SK-N-SH (cell line): ENCODE measurements at regions not wholly inside any gene's neighbourhood (a gene's known extent, or its start where the extent isn't known, plus 50 kb on each side); places are given as distances from the start of the nearest gene placed in this dataset.

Experiments
- CTCF ChIA-PET: fragments of 300-600, 350-600 bp; formaldehyde crosslinking; extraction: SDS; loops from one replicate; lab custom pipeline; 2021; lab: Yijun Ruan, JAX
- POLR2A ChIA-PET: fragments of 350-600 bp; sonication (Branson Sonifier 250); formaldehyde crosslinking; extraction: SDS; loops from one replicate; lab custom pipeline; 2020; ENCODE audit warnings: antibody characterized with exemption, inconsistent platforms; lab: Yijun Ruan, JAX
- DNase-seq: peaks from one replicate; pipeline ENCODE4 v3.0.0; 2012
- H2AFZ ChIP-seq: fragments of 200-600 bp; sonication (generic); 2 replicates; pipeline ENCODE4 v1.8.1; 2016; ENCODE audit warnings: antibody characterized with exemption, mild to moderate bottlenecking, low read depth
- H3F3A ChIP-seq: fragments of 200-600 bp; sonication (generic); replicated peaks from 2 replicates; pipeline ENCODE3; 2016; ENCODE audit warnings: antibody characterized with exemption, mild to moderate bottlenecking; ENCODE audit not compliant: insufficient read depth
- H3K27ac ChIP-seq, 2 experiments: fragments of 200-500 bp in 1 of 2; fragments of 200-600 bp in 1 of 2; sonication (Bioruptor generic) in 1 of 2; sonication (generic), shearing (Covaris generic) in 1 of 2; 2 replicates each; pipeline versions ENCODE4 v1.5.1 to v1.6.1; 2014 to 2016; ENCODE audit warnings: low read depth in 2 of 2, inconsistent platforms in 1 of 2, low read length in 1 of 2, mild to moderate bottlenecking in 1 of 2, mixed read lengths in 1 of 2
- H3K27me3 ChIP-seq: fragments of 200-600 bp; sonication (generic), shearing (Covaris generic); 2 replicates; pipeline ENCODE4 v1.6.1; 2016; ENCODE audit warnings: mixed run types; ENCODE audit not compliant: insufficient read depth
- H3K36me3 ChIP-seq, 2 experiments: fragments of 200-500 bp in 1 of 2; fragments of 200-600 bp in 1 of 2; sonication (Bioruptor generic) in 1 of 2; sonication (generic) in 1 of 2; replicated peaks in 1 of 2; 2 replicates each; pipeline versions ENCODE3 to v1.5.1; 2014 to 2016; ENCODE audit warnings: low read length in 1 of 2, mild to moderate bottlenecking in 1 of 2; ENCODE audit not compliant: insufficient read depth in 2 of 2, control insufficient read depth in 1 of 2
- H3K4me1 ChIP-seq, 2 experiments: fragments of 200-500 bp in 1 of 2; fragments of 200-600 bp in 1 of 2; sonication (Bioruptor generic) in 1 of 2; sonication (generic), shearing (Covaris generic) in 1 of 2; 2 replicates each; pipeline versions ENCODE4 v1.5.1 to v1.6.1; 2014 to 2016; ENCODE audit warnings: low read depth in 1 of 2, low read length in 1 of 2, mixed run types in 1 of 2; ENCODE audit not compliant: insufficient read depth in 2 of 2, control insufficient read depth in 1 of 2
- H3K4me2 ChIP-seq: fragments of 200-600 bp; sonication (generic), shearing (Covaris generic); 2 replicates; pipeline ENCODE4 v1.6.1; 2017; ENCODE audit warnings: mixed run types
- H3K4me3 ChIP-seq, 2 experiments: fragments of 200-500 bp in 1 of 2; fragments of 200-600 bp in 1 of 2; sonication (Bioruptor generic) in 1 of 2; sonication (generic), shearing (Covaris generic) in 1 of 2; 2 replicates each; pipeline versions ENCODE4 v1.5.1 to v1.8.1; 2014 to 2016; ENCODE audit warnings: low read depth in 2 of 2, inconsistent platforms in 1 of 2, low read length in 1 of 2, mild to moderate bottlenecking in 1 of 2, mixed read lengths in 1 of 2, moderate library complexity in 1 of 2
- H3K79me2 ChIP-seq: fragments of 200-600 bp; sonication (generic); 2 replicates; pipeline ENCODE4 v1.8.1; 2017; ENCODE audit warnings: mild to moderate bottlenecking; ENCODE audit not compliant: insufficient read depth
- H3K9ac ChIP-seq: fragments of 200-600 bp; sonication (generic); 2 replicates; pipeline ENCODE4 v1.6.1; 2017; ENCODE audit warnings: mixed run types
- H3K9me2 ChIP-seq: fragments of 200-600 bp; sonication (generic); 2 replicates; pipeline ENCODE4 v1.6.1; 2017; ENCODE audit warnings: mixed run types
- H3K9me3 ChIP-seq: fragments of 200-600 bp; sonication (generic); 2 replicates; pipeline ENCODE4 v1.6.1; 2017; ENCODE audit warnings: mixed run types, mild to moderate bottlenecking, moderate library complexity
- H4K20me1 ChIP-seq: fragments of 200-600 bp; sonication (generic); 2 replicates; pipeline ENCODE4 v1.6.1; 2017; ENCODE audit warnings: mild to moderate bottlenecking, mixed run types; ENCODE audit not compliant: insufficient read depth
- GATA2 ChIP-seq: sonication (generic); formaldehyde crosslinking; IDR thresholded peaks from 2 replicates; pipeline ENCODE4 v1.5.0; 2020; ENCODE audit warnings: mild to moderate bottlenecking, missing genetic modification reagents
- JUND ChIP-seq: IDR thresholded peaks from 2 replicates; pipeline ENCODE4 v1.4.0; 2012
- MXI1 ChIP-seq: IDR thresholded peaks from 2 replicates; pipeline ENCODE4 v1.6.1; 2012; ENCODE audit warnings: mild to moderate bottlenecking, low read depth, low read length, improper control_type of control experiment
- NRF1 ChIP-seq: IDR thresholded peaks from 2 replicates; pipeline ENCODE4 v1.6.1; 2012; ENCODE audit warnings: low read depth, mild to moderate bottlenecking, low read length
- PBX3 ChIP-seq: IDR thresholded peaks from 2 replicates; pipeline ENCODE4; 2012
- RAD21 ChIP-seq: IDR thresholded peaks from 2 replicates; pipeline ENCODE4 v1.6.1; 2012; ENCODE audit warnings: mild to moderate bottlenecking, low read length
- RCOR1 ChIP-seq: fragments of 150-350 bp; IDR thresholded peaks from 2 replicates; pipeline ENCODE4 v1.6.1; 2017; ENCODE audit warnings: antibody characterized with exemption, low read length
- TAF1 ChIP-seq: IDR thresholded peaks from 2 replicates; pipeline ENCODE4 v1.6.1; 2012; ENCODE audit warnings: low read depth, mild to moderate bottlenecking, low read length, moderate library complexity, borderline replicate concordance
- TCF12 ChIP-seq: IDR thresholded peaks from 2 replicates; pipeline ENCODE4 v1.4.0; 2012
- USF1 ChIP-seq: IDR thresholded peaks from 2 replicates; pipeline ENCODE4 v1.4.0; 2012; ENCODE audit warnings: low read depth, borderline replicate concordance
- USF2 ChIP-seq: fragments of 150-350 bp; IDR thresholded peaks from 2 replicates; pipeline ENCODE4 v1.6.1; 2017; ENCODE audit warnings: antibody characterized with exemption, low read length, low read depth, borderline replicate concordance
- WGBS: methylation state at CpG from one replicate; pipeline ENCODE4 v1.1.6; 2017; ENCODE audit warnings: low lambda C conversion rate; 5-methylcytosine and 5-hydroxymethylcytosine counted together
- TF ChIP-seq, protein P1 (sequence below): IDR thresholded peaks from 2 replicates; pipeline ENCODE4 v1.6.1; 2012; ENCODE audit warnings: mild to moderate bottlenecking, low read depth, low read length, moderate library complexity

- no peaks in the 10 kb centered on the region for H3K9me3 ChIP-seq
- 41% methylated on average over 6 of the region's 6 CpGs for WGBS
- no peak overlapping the region for H3K9ac ChIP-seq
- POLR2A ChIA-PET = no interaction called here
- no peaks in the 10 kb centered on the region for H4K20me1 ChIP-seq
- no peaks in the 10 kb centered on the region for H3K36me3 ChIP-seq
- H3K27me3 ChIP-seq = no peaks in the 10 kb centered on the region
- H2AFZ ChIP-seq = no peak overlapping the region
- H3K4me1 ChIP-seq = no peaks in the 10 kb centered on the region; a peak in 1 of 4 replicates
- TF ChIP-seq RAD21 (no peak), PBX3 (no peak), TAF1 (no peak), TCF12 (no peak), GATA2 (CRISPR knock-in tag) (no peak), USF1 (no peak), RCOR1 (no peak), NRF1 (no peak), USF2 (no peak), MXI1 (no peak), JUND (no peak)
- TF ChIP-seq, protein P1, sequence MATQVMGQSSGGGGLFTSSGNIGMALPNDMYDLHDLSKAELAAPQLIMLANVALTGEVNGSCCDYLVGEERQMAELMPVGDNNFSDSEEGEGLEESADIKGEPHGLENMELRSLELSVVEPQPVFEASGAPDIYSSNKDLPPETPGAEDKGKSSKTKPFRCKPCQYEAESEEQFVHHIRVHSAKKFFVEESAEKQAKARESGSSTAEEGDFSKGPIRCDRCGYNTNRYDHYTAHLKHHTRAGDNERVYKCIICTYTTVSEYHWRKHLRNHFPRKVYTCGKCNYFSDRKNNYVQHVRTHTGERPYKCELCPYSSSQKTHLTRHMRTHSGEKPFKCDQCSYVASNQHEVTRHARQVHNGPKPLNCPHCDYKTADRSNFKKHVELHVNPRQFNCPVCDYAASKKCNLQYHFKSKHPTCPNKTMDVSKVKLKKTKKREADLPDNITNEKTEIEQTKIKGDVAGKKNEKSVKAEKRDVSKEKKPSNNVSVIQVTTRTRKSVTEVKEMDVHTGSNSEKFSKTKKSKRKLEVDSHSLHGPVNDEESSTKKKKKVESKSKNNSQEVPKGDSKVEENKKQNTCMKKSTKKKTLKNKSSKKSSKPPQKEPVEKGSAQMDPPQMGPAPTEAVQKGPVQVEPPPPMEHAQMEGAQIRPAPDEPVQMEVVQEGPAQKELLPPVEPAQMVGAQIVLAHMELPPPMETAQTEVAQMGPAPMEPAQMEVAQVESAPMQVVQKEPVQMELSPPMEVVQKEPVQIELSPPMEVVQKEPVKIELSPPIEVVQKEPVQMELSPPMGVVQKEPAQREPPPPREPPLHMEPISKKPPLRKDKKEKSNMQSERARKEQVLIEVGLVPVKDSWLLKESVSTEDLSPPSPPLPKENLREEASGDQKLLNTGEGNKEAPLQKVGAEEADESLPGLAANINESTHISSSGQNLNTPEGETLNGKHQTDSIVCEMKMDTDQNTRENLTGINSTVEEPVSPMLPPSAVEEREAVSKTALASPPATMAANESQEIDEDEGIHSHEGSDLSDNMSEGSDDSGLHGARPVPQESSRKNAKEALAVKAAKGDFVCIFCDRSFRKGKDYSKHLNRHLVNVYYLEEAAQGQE = no peak
- no peaks in the 10 kb centered on the region for H3K9me2 ChIP-seq
- CTCF ChIA-PET = interaction anchor here (0.7 to 2.3 kb wide), 8 partner anchors 17 to 502 kb away, joined by 3 to 7 read pairs (median 4); no protein-coding TSS in a partner anchor
- no peak for DNase-seq
- no peaks in the 10 kb centered on the region for H3K79me2 ChIP-seq
- no peak overlapping the region for H3K4me3 ChIP-seq
- H3F3A ChIP-seq = no peaks in the 10 kb centered on the region
- H3K27ac ChIP-seq = no peak overlapping the region
- no peak overlapping the region for H3K4me2 ChIP-seq
Measured at GRCh38 chr7:25349283-25350017, 121.2 kb upstream of the NPVF start.
